H1 (cell line): ENCODE measurements at regions not wholly inside any gene's neighbourhood (a gene's known extent, or its start where the extent isn't known, plus 50 kb on each side); places are given as distances from the start of the nearest gene placed in this dataset.

Source experiments
- CTCF ChIA-PET: fragments of 300-600 bp; sonication (Branson Sonifier 250); formaldehyde crosslinking; loops from one replicate; lab custom pipeline; 2021; ENCODE audit not compliant: partially characterized antibody; lab: Charles Lee
- POLR2A ChIA-PET: fragments of 300-600 bp; sonication (Branson Sonifier 250); formaldehyde crosslinking; loops from one replicate; lab custom pipeline; 2021; ENCODE audit warnings: inconsistent platforms; ENCODE audit not compliant: partially characterized antibody; lab: Charles Lee
- DNase-seq, 2 experiments: peaks; one replicate each; pipeline versions ENCODE4 v3.0.0 to v3.0.0-alpha.2; 2010 to 2022; ENCODE audit warnings: low spot score in 2 of 2, low read depth in 1 of 2, mixed read lengths in 1 of 2
- FAIRE-seq: peaks from 2 replicates; lab custom pipeline; 2011; peaks lifted over from hg19 to GRCh38; lab: Jason Lieb, UNC
- H2AFZ ChIP-seq: 2 replicates; pipeline ENCODE4 v1.8.1; 2012; ENCODE audit warnings: low read length, inconsistent platforms
- H2AK5ac ChIP-seq: 2 replicates; pipeline ENCODE4 v1.6.1; 2013; ENCODE audit warnings: low read depth, low read length
- H2BK120ac ChIP-seq: replicated peaks from 2 replicates; pipeline ENCODE3; 2013; ENCODE audit warnings: low read depth, low read length, inconsistent platforms
- H2BK12ac ChIP-seq: 2 replicates; pipeline ENCODE4 v1.6.1; 2013; ENCODE audit warnings: low read depth, low read length
- H2BK15ac ChIP-seq: 2 replicates; pipeline ENCODE4 v1.6.1; 2013; ENCODE audit warnings: low read length
- H2BK20ac ChIP-seq: 2 replicates; pipeline ENCODE4 v1.6.1; 2013; ENCODE audit warnings: low read length
- H2BK5ac ChIP-seq: 2 replicates; pipeline ENCODE4 v1.6.1; 2013; ENCODE audit warnings: low read depth, low read length
- H3K14ac ChIP-seq: 2 replicates; pipeline ENCODE4 v1.6.1; 2013; ENCODE audit warnings: inconsistent platforms; ENCODE audit not compliant: insufficient read length
- H3K18ac ChIP-seq: 2 replicates; pipeline ENCODE4 v1.6.1; 2013; ENCODE audit warnings: low read length; ENCODE audit errors: extremely low read depth
- H3K23ac ChIP-seq: 2 replicates; pipeline ENCODE4 v1.6.1; 2013; ENCODE audit warnings: inconsistent platforms; ENCODE audit not compliant: insufficient read length
- H3K23me2 ChIP-seq: 2 replicates; pipeline ENCODE4 v1.6.1; 2013; ENCODE audit warnings: low read depth, low read length
- H3K27ac ChIP-seq: 2 replicates; pipeline ENCODE4 v1.6.1; 2011; ENCODE audit warnings: low read depth, low read length, inconsistent platforms
- H3K27me3 ChIP-seq, 4 experiments: replicated peaks in 1 of 4; 1 replicate in 1 of 4; 2 replicates in 3 of 4; pipeline versions ENCODE4 v1.6.1 to v1.8.1; 2011 to 2013; ENCODE audit warnings: low read length in 3 of 4, mild to moderate bottlenecking in 3 of 4, inconsistent platforms in 2 of 4, mixed read lengths in 2 of 4, moderate library complexity in 1 of 4; ENCODE audit not compliant: control insufficient read depth in 3 of 4, insufficient read depth in 3 of 4; ENCODE audit errors: extremely low read depth in 1 of 4
- H3K36me3 ChIP-seq, 4 experiments: 2 replicates each; pipeline versions ENCODE4 v1.6.1 to v1.8.1; 2011 to 2013; ENCODE audit warnings: mild to moderate bottlenecking in 4 of 4, low read length in 3 of 4, moderate library complexity in 2 of 4, control low read depth in 1 of 4, inconsistent platforms in 1 of 4; ENCODE audit not compliant: insufficient read depth in 4 of 4, control insufficient read depth in 2 of 4
- H3K4ac ChIP-seq: replicated peaks from 2 replicates; pipeline ENCODE3; 2013; ENCODE audit warnings: low read length, low read depth, mixed read lengths, inconsistent platforms; ENCODE audit not compliant: insufficient read length
- H3K4me1 ChIP-seq, 4 experiments: replicated peaks in 1 of 4; 1 replicate in 1 of 4; 2 replicates in 3 of 4; pipeline versions ENCODE4 v1.6.1 to v1.8.1; 2011 to 2013; ENCODE audit warnings: low read length in 3 of 4, inconsistent platforms in 2 of 4, mixed read lengths in 1 of 4; ENCODE audit not compliant: insufficient read depth in 4 of 4, control insufficient read depth in 3 of 4
- H3K4me2 ChIP-seq, 2 experiments: 2 replicates each; pipeline versions ENCODE4 v1.6.1 to v1.8.1; 2011 to 2013; ENCODE audit warnings: low read depth in 2 of 2, low read length in 2 of 2, control low read depth in 1 of 2, inconsistent platforms in 1 of 2, mild to moderate bottlenecking in 1 of 2; ENCODE audit not compliant: insufficient read depth in 1 of 2
- H3K4me3 ChIP-seq, 4 experiments: fragments of 200-600, 300-600 bp in 1 of 4; sonication (generic), shearing (Covaris generic), sonication (Bioruptor Twin) in 1 of 4; 2 replicates each; pipeline versions ENCODE4 v1.5.1 to v1.8.1; 2011 to 2016; ENCODE audit warnings: low read length in 4 of 4, low read depth in 3 of 4, control low read depth in 2 of 4, inconsistent platforms in 2 of 4, mild to moderate bottlenecking in 2 of 4, mixed read lengths in 1 of 4, moderate library complexity in 1 of 4; ENCODE audit not compliant: insufficient read depth in 2 of 4; ENCODE audit errors: extremely low read depth in 1 of 4
- H3K56ac ChIP-seq: replicated peaks from 2 replicates; pipeline ENCODE3; 2013; ENCODE audit warnings: low read depth, mild to moderate bottlenecking, mixed read lengths, low read length, inconsistent platforms; ENCODE audit not compliant: insufficient read length
- H3K79me1 ChIP-seq: 2 replicates; pipeline ENCODE4 v1.6.1; 2013; ENCODE audit warnings: low read depth, low read length, control low read depth
- H3K79me2 ChIP-seq, 2 experiments: 2 replicates each; pipeline versions ENCODE4 v1.6.1 to v1.8.1; 2012 to 2013; ENCODE audit warnings: low read length in 2 of 2, mild to moderate bottlenecking in 2 of 2, inconsistent platforms in 1 of 2; ENCODE audit not compliant: insufficient read depth in 2 of 2, control insufficient read depth in 1 of 2
- H3K9ac ChIP-seq, 4 experiments: replicated peaks in 1 of 4; 1 replicate in 1 of 4; 2 replicates in 3 of 4; pipeline versions ENCODE4 v1.6.1 to v1.8.1; 2011 to 2013; ENCODE audit warnings: low read depth in 3 of 4, low read length in 3 of 4, control low read depth in 2 of 4, mild to moderate bottlenecking in 2 of 4, moderate library complexity in 2 of 4, inconsistent platforms in 1 of 4; ENCODE audit errors: extremely low read depth in 1 of 4
- H3K9me3 ChIP-seq, 2 experiments: 2 replicates each; pipeline versions ENCODE4 v1.6.1 to v1.8.1; 2012 to 2013; ENCODE audit warnings: mild to moderate bottlenecking in 2 of 2, moderate library complexity in 2 of 2, control low read depth in 1 of 2, inconsistent platforms in 1 of 2, low read depth in 1 of 2, low read length in 1 of 2, mixed read lengths in 1 of 2; ENCODE audit not compliant: insufficient read depth in 2 of 2
- H4K20me1 ChIP-seq, 2 experiments: replicated peaks in 1 of 2; 2 replicates each; pipeline versions ENCODE3 to v1.8.1; 2011 to 2013; ENCODE audit warnings: inconsistent platforms in 2 of 2, low read length in 2 of 2, mild to moderate bottlenecking in 1 of 2; ENCODE audit not compliant: insufficient read depth in 2 of 2, control insufficient read depth in 1 of 2
- H4K5ac ChIP-seq: 2 replicates; pipeline ENCODE4 v1.6.1; 2013; ENCODE audit warnings: low read length, low read depth, mixed read lengths, inconsistent platforms; ENCODE audit not compliant: insufficient read length
- H4K8ac ChIP-seq: 2 replicates; pipeline ENCODE4 v1.8.0; 2013; ENCODE audit warnings: mild to moderate bottlenecking, moderate library complexity, low read length, inconsistent platforms; ENCODE audit not compliant: insufficient read depth; ENCODE audit errors: extremely low read depth
- H4K91ac ChIP-seq: replicated peaks from 2 replicates; pipeline ENCODE3; 2013; ENCODE audit warnings: low read length, mixed read lengths, inconsistent platforms; ENCODE audit not compliant: insufficient read length
- BACH1 ChIP-seq: IDR thresholded peaks from 2 replicates; pipeline ENCODE4 v1.6.1; 2012; ENCODE audit warnings: low read length, improper control_type of control experiment
- CHD1 ChIP-seq: IDR thresholded peaks from 2 replicates; pipeline ENCODE4 v1.6.1; 2012; ENCODE audit warnings: low read depth, low read length, improper control_type of control experiment
- CTCF ChIP-seq, 3 experiments: IDR thresholded peaks; 1 replicate in 2 of 3; 2 replicates in 1 of 3; pipeline versions ENCODE4 v1.5.1 to v1.6.1; 2011; ENCODE audit warnings: low read length in 3 of 3, mild to moderate bottlenecking in 3 of 3, inconsistent platforms in 2 of 3, low read depth in 1 of 3, moderate library complexity in 1 of 3; ENCODE audit not compliant: insufficient read depth in 1 of 3; ENCODE audit errors: control extremely low read depth in 1 of 3
- E2F6 ChIP-seq: IDR thresholded peaks from 2 replicates; pipeline ENCODE4 v1.6.1; 2012; ENCODE audit warnings: inconsistent platforms
- KDM5A ChIP-seq: fragments of 200-600 bp; IDR thresholded peaks from 2 replicates; pipeline ENCODE4 v1.7.1; 2012; ENCODE audit warnings: mild to moderate bottlenecking, low read length, inconsistent platforms, mixed read lengths
- NANOG ChIP-seq: IDR thresholded peaks from 2 replicates; pipeline ENCODE4 v1.6.1; 2011; ENCODE audit warnings: low read length, low read depth, mild to moderate bottlenecking, inconsistent platforms; ENCODE audit not compliant: insufficient read depth, poor library complexity, severe bottlenecking
- RNF2 ChIP-seq: fragments of 200-900, 300-1000 bp; sonication (generic); IDR thresholded peaks from 2 replicates; pipeline ENCODE4 v1.7.1; 2016; ENCODE audit warnings: borderline replicate concordance, low read depth, mild to moderate bottlenecking, antibody characterized with exemption, low read length; ENCODE audit not compliant: poor library complexity, severe bottlenecking; ENCODE audit errors: missing control alignments
- SIN3A ChIP-seq, 2 experiments: IDR thresholded peaks in 1 of 2; conservative IDR thresholded peaks in 1 of 2; 2 replicates each; pipeline ENCODE4 v1.6.1; 2011 to 2012; ENCODE audit warnings: low read length in 2 of 2, improper control_type of control experiment in 1 of 2, low read depth in 1 of 2, mild to moderate bottlenecking in 1 of 2
- TCF12 ChIP-seq: IDR thresholded peaks from 2 replicates; pipeline ENCODE4 v1.6.1; 2011; ENCODE audit warnings: low read depth, mild to moderate bottlenecking, low read length
- USF2 ChIP-seq: IDR thresholded peaks from 2 replicates; pipeline ENCODE4 v1.6.1; 2011; ENCODE audit warnings: low read length, improper control_type of control experiment
- WGBS, 2 experiments: shearing (Covaris generic) in 1 of 2; methylation state at CpG; one replicate each; pipeline versions ENCODE4 v1.1.6 to v1.1.7; 2013 to 2015; ENCODE audit warnings: low lambda C conversion rate in 2 of 2, mixed read lengths in 2 of 2, inconsistent platforms in 1 of 2, low coverage in 1 of 2, missing lambda C conversion rate in 1 of 2; ENCODE audit not compliant: insufficient replicate concordance in 2 of 2, insufficient coverage in 1 of 2, insufficient read length in 1 of 2; ENCODE audit errors: extremely low coverage in 1 of 2, missing lambda C conversion rate in 1 of 2; 5-methylcytosine and 5-hydroxymethylcytosine counted together

GRCh38 chr6:142592876-142593275, 291.1 kb downstream of the ADGRG6 start:
- Histone ChIP-seq H3K56ac (no peak overlapping the region), H2BK20ac (no peak overlapping the region), H2BK120ac (no peak overlapping the region), H3K79me1 (no peaks in the 10 kb centered on the region), H2BK5ac (no peak overlapping the region), H3K27me3 (no peaks in the 10 kb centered on the region), H2AK5ac (no peak overlapping the region), H3K9me3 (0 out of 4 replicates have a peak, but pooled peaks cover 0 to 4% of the 10 kb centered on the region in 2 experiments), H3K36me3 (no peaks in the 10 kb centered on the region), H4K91ac (no peak overlapping the region), H3K4me1 (no peaks in the 10 kb centered on the region), H2BK15ac (no peak overlapping the region), H4K8ac (no peak overlapping the region), H3K4ac (no peak overlapping the region), H3K27ac (no peak overlapping the region), H3K79me2 (no peaks in the 10 kb centered on the region), H3K4me3 (no peak overlapping the region), H3K18ac (no peak overlapping the region), H3K14ac (no peak overlapping the region), H2BK12ac (no peak overlapping the region), H3K23me2 (no peaks in the 10 kb centered on the region), H4K20me1 (no peaks in the 10 kb centered on the region), H3K9ac (no peak overlapping the region), H2AFZ (no peak overlapping the region), H3K4me2 (no peak overlapping the region), H4K5ac (no peak overlapping the region), H3K23ac (no peak overlapping the region)
- WGBS, 2 experiments, result 91% methylated on average over 2 of the region's 2 CpGs; no CpG with 5 or more reads in 1 of the 2 experiments
- POLR2A ChIA-PET, result no interaction called here
- CTCF ChIA-PET, result no interaction called here
- no peak for DNase-seq
- FAIRE-seq, result no peak
- TF ChIP-seq E2F6 (no peak), CTCF (IDR thresholded peaks at IDR 0.05; ENCODE audit: control extremely low read depth in 1 of 3, insufficient read depth in 1 of 3, low read depth in 1 of 3, low read length in 3 of 3) (no peak), BACH1 (no peak), USF2 (no peak), NANOG (no peak), SIN3A (conservative IDR thresholded peaks at IDR 0.05 in 1 of 2, IDR thresholded peaks at IDR 0.05 in 1 of 2; ENCODE audit: low read depth in 1 of 2, low read length in 2 of 2) (no peak), TCF12 (no peak), CHD1 (no peak), RNF2 (no peak), KDM5A (no peak)
